ENCODE measurements at regions not wholly inside any gene's neighbourhood (a gene's known extent, or its start where the extent isn't known, plus 50 kb on each side); places are given as distances from the start of the nearest gene placed in this dataset.

DNA sequence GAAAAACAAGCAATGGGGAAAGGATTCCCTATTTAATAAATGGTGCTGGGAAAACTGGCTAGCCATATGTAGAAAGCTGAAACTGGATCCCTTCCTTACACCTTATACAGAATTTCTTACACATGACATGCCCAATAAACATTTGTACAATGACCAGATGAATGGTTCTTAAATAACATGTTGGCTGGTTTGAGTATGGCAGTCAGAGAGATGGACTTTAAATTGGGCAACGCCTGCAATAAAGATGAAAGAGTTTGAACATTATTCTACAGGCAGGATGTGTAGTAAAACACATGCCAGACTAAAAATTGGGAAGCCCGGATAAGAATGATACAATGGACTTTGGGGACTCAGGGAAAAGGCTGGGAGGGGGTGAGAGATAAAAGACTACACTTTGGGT lies 360.6 kb upstream of the KITLG start:
- DNase-seq (ENCODE audit: low read depth) = no peak
- TF ChIP-seq CTCF (IDR thresholded peaks at IDR 0.05; ENCODE audit: insufficient read depth, low read length) = no peak

DNA sequence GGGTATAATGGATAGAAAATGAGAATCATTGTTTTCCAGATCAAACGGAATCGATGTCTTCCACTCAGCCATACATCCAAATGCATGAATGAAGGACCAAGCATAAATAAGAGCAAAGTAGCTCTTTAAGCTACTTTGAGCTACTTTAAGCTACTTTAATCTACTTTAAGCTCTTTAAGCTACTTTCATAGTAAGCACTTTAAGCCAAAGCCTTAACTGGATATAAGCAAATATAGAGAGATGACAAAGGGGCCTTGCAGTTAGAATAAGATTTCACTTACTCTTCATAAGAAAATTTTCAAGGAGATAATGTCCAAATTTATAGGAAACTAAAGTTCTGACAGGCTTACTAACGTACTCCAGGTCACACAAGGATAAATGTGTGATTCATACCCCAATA lies 355.6 kb upstream of the KITLG start:
- TF ChIP-seq CTCF (IDR thresholded peaks at IDR 0.05; ENCODE audit: insufficient read depth, low read length) = no peak
- no peak for DNase-seq (ENCODE audit: low read depth)
- no peak overlapping the region for H3K4me3 ChIP-seq (ENCODE audit: low read depth, low read length)

More for the DNA sequence above, 360.6 kb upstream of the KITLG start:
- no peak overlapping the region for H3K4me3 ChIP-seq (ENCODE audit: low read depth, low read length)

DNA sequence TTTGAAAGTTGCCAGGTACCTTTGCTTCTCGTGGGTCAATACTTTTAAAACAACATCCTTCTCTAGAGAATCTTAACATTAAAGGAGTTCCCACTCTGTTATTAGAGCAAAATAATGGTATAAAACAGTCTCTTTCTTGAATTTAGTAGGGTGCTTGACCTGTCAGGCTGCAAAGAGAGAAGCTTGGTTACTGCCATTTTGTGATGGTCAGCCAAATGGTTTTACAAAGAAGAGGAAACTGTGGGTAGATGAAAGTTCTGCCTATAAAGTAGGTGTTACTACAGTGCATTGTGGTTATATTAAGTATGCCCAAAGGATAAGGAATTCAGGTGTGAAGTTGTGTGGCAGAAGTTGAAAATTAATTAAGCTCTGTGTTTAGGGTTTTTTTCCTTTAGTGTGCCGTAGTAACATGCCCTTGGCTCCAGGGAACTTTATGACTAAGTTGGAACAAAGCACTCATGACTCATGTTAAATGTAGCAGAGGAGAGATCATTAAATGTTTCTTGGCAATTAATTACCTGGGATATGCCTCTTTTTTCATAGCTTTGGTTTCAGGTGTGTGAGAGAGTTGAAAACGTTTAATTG lies 354.0 kb upstream of the KITLG start:
- no peak for TF ChIP-seq CTCF (IDR thresholded peaks at IDR 0.05; ENCODE audit: insufficient read depth, low read length)
- no peak overlapping the region for H3K4me3 ChIP-seq (ENCODE audit: low read depth, low read length)
- DNase-seq (ENCODE audit: low read depth) = peak; percentile 48

GRCh38 chr12:88932457-88932856 lies 352.2 kb upstream of the KITLG start:
- no peak overlapping the region for H3K4me3 ChIP-seq (ENCODE audit: low read depth, low read length)
- DNase-seq (ENCODE audit: low read depth) = no peak
- no peak for TF ChIP-seq CTCF (IDR thresholded peaks at IDR 0.05; ENCODE audit: insufficient read depth, low read length)

- H3K4me3 ChIP-seq (ENCODE audit: low read depth, low read length) = no peak overlapping the region
- no peak for TF ChIP-seq CTCF (IDR thresholded peaks at IDR 0.05; ENCODE audit: insufficient read depth, low read length)
- no peak for DNase-seq (ENCODE audit: low read depth)
Measured at GRCh38 chr12:88931598-88931997, 351.3 kb upstream of the KITLG start.

GRCh38 chr12:88925454-88925853 lies 345.2 kb upstream of the KITLG start:
- no peak for TF ChIP-seq CTCF (IDR thresholded peaks at IDR 0.05; ENCODE audit: insufficient read depth, low read length)
- H3K4me3 ChIP-seq (ENCODE audit: low read depth, low read length) = no peak overlapping the region
- peak; percentile 69 for DNase-seq (ENCODE audit: low read depth)

- TF ChIP-seq CTCF (IDR thresholded peaks at IDR 0.05; ENCODE audit: insufficient read depth, low read length) = no peak
- DNase-seq (ENCODE audit: low read depth) = no peak
- H3K4me3 ChIP-seq (ENCODE audit: low read depth, low read length) = no peak overlapping the region
Measured at GRCh38 chr12:88924162-88924561, 343.9 kb upstream of the KITLG start.
